ENCODE measurements at regions not wholly inside any gene's neighbourhood (a gene's known extent, or its start where the extent isn't known, plus 50 kb on each side); places are given as distances from the start of the nearest gene placed in this dataset.
A peak's percentile ranks its signal among the peaks of the same experiment; 100 is the strongest.

GRCh38 chr12:115338566-115339294 lies 654.8 kb upstream of the TBX3 start:
- Histone ChIP-seq H3K4me3 (no peak overlapping the region), H3K4me1 (peaks cover 34% of the 10 kb centered on the region), H3K4me2 (peak overlapping the region; percentile 72; the same call in 2 of the 3 replicates), H3K27ac (peak overlapping the region; percentile 82 to 89; a peak in 5 of 6 replicates), H3K9me3 (peaks cover 14% of the 10 kb centered on the region; the same call in 2 of the 3 replicates)
- ATAC-seq, result no peak
- 84% methylated on average over 9 of the region's 9 CpGs for WGBS (ENCODE audit: missing lambda C conversion rate)
- FAIRE-seq, result no peak
- DNase-seq (ENCODE audit: low read depth in 1 of 2, low spot score in 1 of 2), result no peak
- ChIA-PET POLR2A (no interaction called here), CTCF (interaction anchor here (1.6 kb wide), 1 partner anchor 676 kb away, joined by 3 read pairs; no protein-coding TSS in a partner anchor)
- peak; percentile 92 for TF ChIP-seq KDM1A (IDR thresholded peaks at IDR 0.05; ENCODE audit: low read depth)
- TF ChIP-seq NR3C1 (IDR thresholded peaks at IDR 0.05), result no peak
- no peak for TF ChIP-seq HES2 (IDR thresholded peaks at IDR 0.05)
- TF ChIP-seq CHD4 (IDR thresholded peaks at IDR 0.05; ENCODE audit: borderline replicate concordance), result no peak
- TF ChIP-seq HDAC2 (IDR thresholded peaks at IDR 0.05), result peak; percentile 85
- TF ChIP-seq NPAS2 (CRISPR knock-in tag; IDR thresholded peaks at IDR 0.05; ENCODE audit: borderline replicate concordance), result no peak

- WGBS (ENCODE audit: missing lambda C conversion rate), result 39% methylated on average over 12 of the region's 12 CpGs
- H3K27ac ChIP-seq, result peak overlapping the region; percentile 82 to 89
- POLR2A ChIA-PET, result interaction anchor here (0.6 kb wide), 2 partner anchors 180 to 654 kb away, joined by 3 read pairs; partner anchors contain the start of gene TBX3
- H3K4me1 ChIP-seq, result peaks cover 34% of the 10 kb centered on the region
- ATAC-seq, result peak; percentile 92
- peak; percentile 84 to 94 for DNase-seq (ENCODE audit: low read depth in 1 of 2, low spot score in 1 of 2)
- FAIRE-seq, result no peak
- H3K4me3 ChIP-seq, result no peak overlapping the region
- CTCF ChIA-PET, result interaction anchor here (1.6 kb wide), 1 partner anchor 675 kb away, joined by 3 read pairs; no protein-coding TSS in a partner anchor
- H3K4me2 ChIP-seq, result peak overlapping the region; percentile 72
- H3K9me3 ChIP-seq, result peaks cover 8% of the 10 kb centered on the region; the same call in 2 of the 3 replicates
- peak in 1 of 2 experiments; percentile 47; a peak in 1 of 5 replicates for TF ChIP-seq EP300 (IDR thresholded peaks at IDR 0.05)
- TF ChIP-seq EHF (CRISPR knock-in tag; IDR thresholded peaks at IDR 0.05), result no peak
- no peak for TF ChIP-seq HOXA7 (CRISPR knock-in tag; IDR thresholded peaks at IDR 0.05)
- no peak for TF ChIP-seq CTCF (IDR thresholded peaks at IDR 0.05)
- TF ChIP-seq RFX5 (IDR thresholded peaks at IDR 0.05), result no peak
- TF ChIP-seq ESRRA (IDR thresholded peaks at IDR 0.05; ENCODE audit: borderline replicate concordance, low read length), result no peak
- TF ChIP-seq JUNB (IDR thresholded peaks at IDR 0.05), result peak; percentile 79
- no peak for TF ChIP-seq POLR2A (IDR thresholded peaks at IDR 0.05; ENCODE audit: low read length)
- TF ChIP-seq MAFK (IDR thresholded peaks at IDR 0.05; ENCODE audit: partially characterized antibody), result no peak
- peak; percentile 69; the same call in 1 of the 2 replicates for TF ChIP-seq FOSL2 (IDR thresholded peaks at IDR 0.05)
- peak; percentile 91 for TF ChIP-seq FOSL2 (CRISPR knock-in tag; IDR thresholded peaks at IDR 0.05)
- no peak for TF ChIP-seq FOSB (CRISPR knock-in tag; IDR thresholded peaks at IDR 0.05)
- TF ChIP-seq E2F6 (IDR thresholded peaks at IDR 0.05; ENCODE audit: borderline replicate concordance, low read depth), result no peak
- TF ChIP-seq REST (IDR thresholded peaks at IDR 0.05), result no peak
- TF ChIP-seq NPAS2 (CRISPR knock-in tag; IDR thresholded peaks at IDR 0.05; ENCODE audit: borderline replicate concordance), result no peak
- 0 out of 2 replicates have a peak, but pooled peaks have one; percentile 15 for TF ChIP-seq MYC (IDR thresholded peaks at IDR 0.05; ENCODE audit: borderline replicate concordance, low read length)
- no peak; a peak in 1 of 5 replicates for TF ChIP-seq RAD21 (conservative IDR thresholded peaks at IDR 0.05 in 1 of 2, IDR thresholded peaks at IDR 0.05 in 1 of 2)
- TF ChIP-seq GATA3 (IDR thresholded peaks at IDR 0.05; ENCODE audit: borderline replicate concordance), result peak; percentile 63; the same call in 1 of the 2 replicates
- TF ChIP-seq SREBF2 (IDR thresholded peaks at IDR 0.05), result no peak
- TF ChIP-seq JUN (IDR thresholded peaks at IDR 0.05), result peak; percentile 49 to 60; a peak in 1 of 5 replicates
- no peak for TF ChIP-seq CBX2 (IDR thresholded peaks at IDR 0.05; ENCODE audit: borderline replicate concordance, low read depth)
- no peak for TF ChIP-seq CHD4 (IDR thresholded peaks at IDR 0.05; ENCODE audit: borderline replicate concordance)
- TF ChIP-seq HES2 (IDR thresholded peaks at IDR 0.05), result no peak
- TF ChIP-seq KDM1A (IDR thresholded peaks at IDR 0.05; ENCODE audit: low read depth), result no peak
- TF ChIP-seq HOXB13 (CRISPR knock-in tag; IDR thresholded peaks at IDR 0.05; ENCODE audit: low read depth), result no peak
- no peak for TF ChIP-seq HDAC2 (IDR thresholded peaks at IDR 0.05)
- TF ChIP-seq NFE2L2 (conservative IDR thresholded peaks at IDR 0.05; ENCODE audit: low read length), result no peak
- no peak for TF ChIP-seq CHD2 (IDR thresholded peaks at IDR 0.05; ENCODE audit: low read length, partially characterized antibody)
These were observed 653.9 kb upstream of the TBX3 start for GRCh38 chr12:115337693-115338543.

All from A549 (cell line).